ENCODE measurements at regions not wholly inside any gene's neighbourhood (a gene's known extent, or its start where the extent isn't known, plus 50 kb on each side); places are given as distances from the start of the nearest gene placed in this dataset.
A peak's percentile ranks its signal among the peaks of the same experiment; 100 is the strongest.

GRCh38 chr3:106403371-106404145 lies 534.7 kb upstream of the CBLB start:
- Mint-ChIP-seq H3K9me3 (no peaks in the 10 kb centered on the region), H3K4me1 (peaks cover 24% of the 10 kb centered on the region), H3K27me3 (ENCODE audit: low read depth, poor library complexity) (peaks cover 6% of the 10 kb centered on the region), H3K27ac (peak overlapping the region; percentile 24), H3K4me3 (no peak overlapping the region), H3K36me3 (ENCODE audit: low read depth) (no peaks in the 10 kb centered on the region)
- DNase-seq: no peak
- no peak for TF ChIP-seq CTCF (IDR thresholded peaks at IDR 0.05)

GRCh38 chr3:106413683-106414082 lies 544.9 kb upstream of the CBLB start:
- TF ChIP-seq CTCF (IDR thresholded peaks at IDR 0.05): no peak
- Mint-ChIP-seq H3K36me3 (ENCODE audit: low read depth) (no peaks in the 10 kb centered on the region), H3K27ac (no peak overlapping the region), H3K9me3 (peaks cover 19% of the 10 kb centered on the region), H3K4me1 (no peaks in the 10 kb centered on the region), H3K27me3 (ENCODE audit: low read depth, poor library complexity) (no peaks in the 10 kb centered on the region), H3K4me3 (no peak overlapping the region)
- DNase-seq: no peak

GRCh38 chr3:106420628-106421027 lies 551.8 kb upstream of the CBLB start:
- no peak overlapping the region for H3K27ac Mint-ChIP-seq

GRCh38 chr3:106421426-106421825 lies 552.6 kb upstream of the CBLB start:
- Mint-ChIP-seq H3K4me3 (no peak overlapping the region), H3K4me1 (peaks cover 13% of the 10 kb centered on the region), H3K9me3 (no peaks in the 10 kb centered on the region), H3K27me3 (ENCODE audit: low read depth, poor library complexity) (no peaks in the 10 kb centered on the region), H3K27ac (no peak overlapping the region), H3K36me3 (ENCODE audit: low read depth) (no peaks in the 10 kb centered on the region)
- DNase-seq: no peak
- no peak for TF ChIP-seq CTCF (IDR thresholded peaks at IDR 0.05)

More at GRCh38 chr3:106420628-106421027, 551.8 kb upstream of the CBLB start:
- no peak for DNase-seq
- Mint-ChIP-seq H3K4me1 (peaks cover 5% of the 10 kb centered on the region), H3K4me3 (no peak overlapping the region), H3K36me3 (ENCODE audit: low read depth) (no peaks in the 10 kb centered on the region), H3K9me3 (no peaks in the 10 kb centered on the region), H3K27me3 (ENCODE audit: low read depth, poor library complexity) (no peaks in the 10 kb centered on the region)
- TF ChIP-seq CTCF (IDR thresholded peaks at IDR 0.05): no peak

- DNase-seq: no peak
- H3K27me3 Mint-ChIP-seq (ENCODE audit: low read depth, poor library complexity): no peaks in the 10 kb centered on the region
- no peak overlapping the region for H3K4me3 Mint-ChIP-seq
- peaks cover 13% of the 10 kb centered on the region for H3K4me1 Mint-ChIP-seq
- no peak overlapping the region for H3K27ac Mint-ChIP-seq
- H3K36me3 Mint-ChIP-seq (ENCODE audit: low read depth): no peaks in the 10 kb centered on the region
- no peak for TF ChIP-seq CTCF (IDR thresholded peaks at IDR 0.05)
- H3K9me3 Mint-ChIP-seq: peaks cover under 1% of the 10 kb centered on the region
Measured at GRCh38 chr3:106421909-106422308, 553.1 kb upstream of the CBLB start.
